Islet of Langerhans (tissue), 1 donor: ENCODE measurements at regions not wholly inside any gene's neighbourhood (a gene's known extent, or its start where the extent isn't known, plus 50 kb on each side); places are given as distances from the start of the nearest gene placed in this dataset.
A peak's percentile ranks its signal among the peaks of the same experiment; 100 is the strongest.

Experiments
- FAIRE-seq: peaks from one replicate; lab custom pipeline; 2011; peaks lifted over from hg19 to GRCh38; lab: Jason Lieb, UNC

DNA sequence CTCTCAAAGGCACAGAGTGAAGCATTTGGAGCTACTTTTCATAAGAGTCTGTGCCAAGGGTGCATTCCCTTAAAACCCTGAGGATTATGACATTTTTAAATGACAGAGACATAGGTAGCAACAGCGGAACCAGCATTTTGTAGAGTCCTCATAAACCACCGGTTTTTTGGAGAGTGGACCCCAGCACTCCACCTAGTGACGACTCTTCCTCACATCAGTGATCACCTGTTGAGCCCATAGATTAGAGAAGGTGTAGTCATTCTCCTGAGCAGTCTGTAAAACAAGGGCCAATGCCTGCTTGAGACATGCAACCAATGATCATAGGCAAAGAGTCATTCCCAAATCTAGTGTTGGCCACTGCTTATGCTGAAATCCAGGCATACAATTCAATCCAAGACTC, 399.1 kb downstream of the GXYLT1 start:
- FAIRE-seq, result no peak

GRCh38 chr12:41743835-41744234, 400.8 kb downstream of the GXYLT1 start:
- no peak for FAIRE-seq

GRCh38 chr12:41739066-41739465, 405.6 kb downstream of the GXYLT1 start:
- FAIRE-seq, result no peak

- no peak for FAIRE-seq
Measured at GRCh38 chr12:41737423-41737822, 407.3 kb downstream of the GXYLT1 start.

DNA sequence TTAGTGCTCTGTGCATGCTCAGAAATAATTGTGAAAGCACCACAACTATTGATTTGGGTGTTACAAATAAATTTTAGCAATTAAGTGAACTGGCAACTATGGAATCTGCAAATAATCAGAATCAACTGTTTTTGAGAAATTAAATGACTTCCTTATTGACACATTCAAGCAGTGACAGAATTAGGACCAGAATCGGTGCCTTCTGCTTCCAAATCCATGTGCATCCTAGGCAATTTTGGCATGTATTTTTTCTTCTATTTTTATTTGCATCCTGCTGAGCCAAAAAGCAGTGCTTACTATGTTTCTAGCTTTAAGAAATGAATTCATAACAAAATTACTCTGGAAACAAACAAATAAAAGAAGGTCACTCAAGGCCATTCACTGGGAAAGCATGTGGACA, 408.2 kb downstream of the GXYLT1 start:
- FAIRE-seq, result no peak

GRCh38 chr12:41731691-41732090, 413.0 kb downstream of the GXYLT1 start:
- no peak for FAIRE-seq

DNA sequence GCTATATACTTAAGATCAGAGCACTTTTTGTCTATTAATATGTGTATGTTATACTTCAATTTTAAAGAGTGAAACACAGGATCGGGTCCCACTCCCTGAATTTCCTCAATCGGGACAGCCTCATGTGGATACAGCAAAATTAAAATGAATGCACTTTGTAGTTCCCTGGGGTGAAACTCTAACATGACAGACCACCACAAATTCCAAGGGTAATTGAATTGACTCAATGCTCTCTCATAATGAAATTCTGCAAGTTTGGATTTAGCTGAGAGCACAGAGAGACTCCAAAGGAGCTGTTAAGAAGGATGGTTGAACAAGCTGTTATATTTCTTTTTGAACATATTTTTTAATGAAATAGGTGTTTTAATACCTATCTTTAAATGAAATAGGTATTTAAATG, 413.6 kb downstream of the GXYLT1 start:
- FAIRE-seq, result no peak

- no peak for FAIRE-seq
Measured at GRCh38 chr12:41724216-41724615, 420.5 kb downstream of the GXYLT1 start.

- no peak for FAIRE-seq
Measured at GRCh38 chr12:41719214-41719613, 425.5 kb downstream of the GXYLT1 start.

DNA sequence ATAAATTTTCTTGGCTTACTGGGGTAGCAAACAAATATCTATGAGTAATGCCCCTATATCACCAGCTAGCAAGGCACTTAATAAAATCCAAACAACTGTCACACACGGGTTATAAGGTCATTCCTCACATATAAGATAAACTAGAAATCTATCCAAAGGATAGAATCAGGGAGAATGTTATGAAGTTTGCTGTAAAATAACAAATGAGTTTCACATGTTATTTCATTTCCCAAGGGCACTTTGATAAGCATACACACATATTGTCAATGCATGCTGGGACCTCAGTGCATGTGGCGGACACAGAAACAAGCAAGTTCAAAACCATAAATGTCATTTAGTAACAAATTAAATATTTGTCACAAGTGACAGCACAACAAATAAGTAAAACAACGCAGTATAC, 429.4 kb downstream of the GXYLT1 start:
- no peak for FAIRE-seq

- no peak for FAIRE-seq
Measured at GRCh38 chr12:41709463-41710285, 435.0 kb downstream of the GXYLT1 start.

GRCh38 chr12:41709012-41709411, 435.7 kb downstream of the GXYLT1 start:
- FAIRE-seq, result no peak

GRCh38 chr12:41706376-41706775, 438.3 kb downstream of the GXYLT1 start:
- FAIRE-seq, result no peak

DNA sequence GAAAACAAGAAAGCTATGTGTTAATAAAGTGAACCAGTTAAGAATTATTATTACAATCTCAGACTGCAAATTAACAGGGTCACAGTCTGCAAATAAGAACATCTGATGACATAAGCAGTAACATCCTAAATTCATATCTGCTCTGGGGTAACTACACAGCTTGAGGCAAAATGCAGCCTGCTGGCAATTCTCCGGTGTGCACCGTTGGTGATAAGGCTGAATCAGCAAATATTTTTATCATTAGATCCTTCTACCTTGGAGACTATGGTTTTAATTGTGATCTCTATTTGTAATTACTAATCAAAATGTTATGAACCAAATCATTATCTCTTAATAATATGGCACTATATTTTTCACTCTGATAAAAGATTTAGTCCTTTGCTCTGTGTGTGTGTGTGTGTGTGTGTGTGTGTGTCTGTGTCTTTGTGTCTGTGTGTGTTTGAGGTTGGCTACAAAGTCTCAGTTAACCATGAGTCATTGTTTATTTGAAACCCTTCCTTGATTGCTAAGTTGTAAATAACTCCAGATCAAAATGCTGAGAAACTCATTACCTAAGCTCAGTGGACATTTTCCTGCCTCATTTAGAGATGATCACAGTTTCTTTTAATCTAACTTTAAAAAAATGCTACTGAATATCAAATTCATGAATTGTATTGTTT, 442.6 kb downstream of the GXYLT1 start:
- FAIRE-seq, result no peak

DNA sequence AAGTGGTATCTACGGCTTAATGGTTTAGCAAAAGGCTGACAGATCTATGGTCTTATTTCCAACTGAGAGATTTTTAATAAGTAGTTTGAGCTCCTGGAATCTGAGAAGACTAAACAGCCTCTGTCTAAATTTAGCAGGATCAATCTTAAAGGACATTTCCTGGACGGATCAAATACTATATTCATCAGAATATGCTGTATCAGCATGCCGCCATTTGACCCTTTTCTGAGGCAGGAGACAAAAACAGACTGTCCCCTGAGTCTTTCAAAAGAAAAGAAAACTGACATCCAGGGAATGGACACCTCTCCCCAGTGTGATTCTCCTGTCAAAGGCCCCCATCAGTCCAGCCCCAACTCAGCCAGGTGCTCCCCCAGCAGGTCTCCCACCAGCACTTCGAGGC, 443.7 kb downstream of the GXYLT1 start:
- FAIRE-seq, result no peak

DNA sequence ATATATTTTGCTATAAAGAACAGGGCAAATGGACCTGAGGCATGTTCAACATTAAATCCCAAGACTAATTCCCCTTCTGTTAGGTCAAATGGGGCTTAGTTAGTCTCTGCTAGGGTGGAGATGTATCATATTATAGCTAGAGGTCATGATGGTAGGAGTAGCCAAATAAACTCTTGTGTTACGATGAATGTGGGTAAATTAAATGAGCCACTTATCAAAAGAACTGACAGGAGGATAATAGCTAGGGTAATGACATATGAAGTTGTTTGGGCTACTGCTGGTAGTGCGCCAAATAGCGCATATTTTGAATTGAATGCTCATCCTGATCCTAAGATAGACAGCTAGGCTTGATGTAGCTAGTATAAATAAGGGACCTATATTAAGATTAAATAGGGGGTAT, 445.0 kb downstream of the GXYLT1 start:
- no peak for FAIRE-seq

DNA sequence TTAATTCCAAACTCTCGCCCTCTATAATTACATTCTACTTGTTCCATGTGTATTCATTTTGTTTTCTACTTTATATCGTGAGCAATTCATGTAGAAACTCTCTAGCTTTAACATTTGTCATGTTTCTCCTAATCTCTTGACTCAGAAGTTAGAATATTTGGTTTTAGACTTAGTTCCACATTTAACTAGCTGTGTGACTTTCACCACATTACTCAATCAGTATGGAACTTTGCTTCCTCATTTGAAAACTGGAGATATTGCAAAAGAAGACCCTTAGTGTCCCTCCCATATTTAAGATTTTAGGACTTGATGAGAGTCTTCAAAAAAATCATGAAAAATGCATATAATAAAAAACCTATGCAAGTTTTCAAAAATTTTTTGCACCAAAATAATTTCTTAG, 447.5 kb downstream of the GXYLT1 start:
- FAIRE-seq, result no peak

- no peak for FAIRE-seq
Measured at GRCh38 chr12:41684997-41685396, 459.7 kb downstream of the GXYLT1 start.

GRCh38 chr12:41683513-41684240, 461.0 kb downstream of the GXYLT1 start:
- FAIRE-seq, result no peak

DNA sequence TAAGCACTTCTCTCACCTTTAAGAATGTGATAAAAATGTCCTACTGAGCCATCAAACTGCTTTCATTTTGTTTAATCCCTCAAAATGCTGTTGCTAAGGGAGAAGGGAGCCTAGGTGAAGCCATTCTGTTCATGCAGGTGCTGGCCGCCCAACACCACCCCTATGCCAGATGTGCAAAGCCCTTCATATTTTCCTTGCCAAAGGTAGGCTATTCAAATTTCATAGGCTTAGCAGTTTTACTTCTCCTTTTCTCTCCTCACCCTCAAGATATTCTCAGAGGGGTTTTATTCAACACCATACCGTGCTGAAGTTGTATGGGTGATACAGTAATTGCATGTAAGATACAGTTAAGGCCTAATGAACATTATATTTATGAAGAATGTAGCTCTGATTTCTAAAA, 461.7 kb downstream of the GXYLT1 start:
- FAIRE-seq, result no peak

- FAIRE-seq, result no peak
Measured at GRCh38 chr12:41681898-41682297, 462.8 kb downstream of the GXYLT1 start.

GRCh38 chr12:41680155-41680554, 464.5 kb downstream of the GXYLT1 start:
- no peak for FAIRE-seq

DNA sequence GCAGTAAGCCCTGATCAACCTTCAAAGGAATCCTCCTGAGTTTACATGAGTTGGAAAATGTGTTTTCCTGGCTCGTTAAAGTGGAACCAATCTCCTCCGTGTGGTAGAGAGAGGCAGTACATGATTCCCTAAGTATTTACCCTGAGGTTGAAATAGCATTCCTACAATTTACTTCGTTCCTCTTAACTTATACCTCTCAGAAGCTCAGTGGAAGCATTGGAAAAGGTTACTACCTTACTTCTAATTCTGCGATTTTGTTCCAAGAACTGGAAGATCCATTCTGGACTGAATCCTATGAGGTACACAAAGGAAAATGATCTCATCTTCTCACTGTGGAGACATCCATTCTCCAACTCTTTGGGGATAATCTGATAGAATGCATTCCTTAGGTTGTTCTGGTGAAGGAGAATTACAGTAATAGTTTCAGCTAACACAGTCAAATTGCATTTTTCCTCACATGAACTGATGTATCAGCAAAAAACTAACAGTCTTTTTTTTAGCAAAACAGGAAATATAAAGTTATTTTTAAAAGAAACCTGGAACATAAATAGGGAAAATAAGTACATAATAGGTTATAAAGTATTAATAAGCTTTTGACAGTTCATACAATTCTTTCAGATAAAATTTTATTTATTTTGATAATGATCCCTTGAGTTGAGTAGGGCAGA, 475.6 kb downstream of the PDZRN4 start:
- peak; percentile 9 for FAIRE-seq
